SU-DHL-6 (cell line): ENCODE measurements at regions not wholly inside any gene's neighbourhood (a gene's known extent, or its start where the extent isn't known, plus 50 kb on each side); places are given as distances from the start of the nearest gene placed in this dataset.

Experiments
- H2AFZ ChIP-seq: fragments of 200-600 bp; sonication (generic); 2 replicates; pipeline ENCODE4 v1.6.1; 2014; ENCODE audit warnings: low read depth, mild to moderate bottlenecking, moderate library complexity, mixed read lengths, antibody characterized with exemption, low read length; ENCODE audit not compliant: severe bottlenecking
- H3F3A ChIP-seq: fragments of 200-600 bp; shearing (Covaris generic); 2 replicates; pipeline ENCODE4 v1.6.0; 2016; ENCODE audit warnings: antibody characterized with exemption, mild to moderate bottlenecking; ENCODE audit not compliant: insufficient read depth
- H3K27ac ChIP-seq: fragments of 200-600 bp; sonication (generic); 2 replicates; pipeline ENCODE4 v1.5.1; 2016; ENCODE audit warnings: low read depth, mild to moderate bottlenecking, low read length, moderate library complexity, mixed read lengths
- H3K27me3 ChIP-seq: fragments of 200-600 bp; sonication (generic), shearing (Covaris generic); 2 replicates; pipeline ENCODE4 v1.6.0; 2014; ENCODE audit warnings: mild to moderate bottlenecking, low read length
- H3K36me3 ChIP-seq: fragments of 200-600 bp; sonication (generic); 2 replicates; pipeline ENCODE4 v1.6.1; 2014; ENCODE audit warnings: mild to moderate bottlenecking, low read length, mixed read lengths
- H3K4me2 ChIP-seq: fragments of 300-600, 200-600 bp; shearing (Covaris generic), sonication (generic); 2 replicates; pipeline ENCODE4 v1.6.0; 2014; ENCODE audit warnings: low read length, low read depth, mild to moderate bottlenecking; ENCODE audit not compliant: poor library complexity, severe bottlenecking
- H3K4me3 ChIP-seq: fragments of 200-600 bp; sonication (generic); 2 replicates; pipeline ENCODE4 v1.5.1; 2014; ENCODE audit warnings: antibody characterized with exemption, low read length, mild to moderate bottlenecking, mixed read lengths; ENCODE audit not compliant: insufficient read depth, poor library complexity, severe bottlenecking
- H3K79me2 ChIP-seq: fragments of 200-600 bp; sonication (generic); 2 replicates; pipeline ENCODE4 v1.6.1; 2014; ENCODE audit warnings: mild to moderate bottlenecking, low read length, moderate library complexity; ENCODE audit not compliant: insufficient read depth
- H3K9ac ChIP-seq: fragments of 200-600 bp; sonication (generic); 2 replicates; pipeline ENCODE4 v1.7.0; 2014; ENCODE audit warnings: mild to moderate bottlenecking, low read length
- H3K9me2 ChIP-seq: fragments of 200-600 bp; sonication (generic); replicated peaks from 2 replicates; pipeline ENCODE4 v1.6.1; 2014; ENCODE audit warnings: low read length; ENCODE audit not compliant: insufficient read depth
- H3K9me3 ChIP-seq: fragments of 200-600 bp; sonication (generic); 2 replicates; pipeline ENCODE4 v1.6.1; 2014; ENCODE audit warnings: low read length, mixed read lengths; ENCODE audit not compliant: insufficient read depth
- H4K20me1 ChIP-seq: fragments of 200-600 bp; sonication (generic); 2 replicates; pipeline ENCODE4 v1.6.1; 2014; ENCODE audit warnings: low read depth, mild to moderate bottlenecking, antibody characterized with exemption, low read length, moderate library complexity, mixed read lengths
- CTCF ChIP-seq: fragments of 200-600 bp; sonication (generic); IDR thresholded peaks from one replicate; pipeline ENCODE4 v1.5.1; 2017; ENCODE audit warnings: antibody characterized with exemption, mild to moderate bottlenecking, low read length, moderate library complexity; ENCODE audit not compliant: insufficient read depth, poor library complexity, severe bottlenecking
- EZH2phosphoT487 ChIP-seq: fragments of 200-600 bp; sonication (generic), shearing (Covaris generic); conservative IDR thresholded peaks from 2 replicates; pipeline ENCODE4 v1.6.1; 2018; ENCODE audit warnings: mild to moderate bottlenecking, antibody characterized with exemption, low read length, moderate library complexity, mixed read lengths

- Histone ChIP-seq H3K4me2 (no peak overlapping the region), H3K9ac (no peak overlapping the region)
Observed at GRCh38 chr3:117912352-117912751, 1122.3 kb downstream of the IGSF11 start.

DNA sequence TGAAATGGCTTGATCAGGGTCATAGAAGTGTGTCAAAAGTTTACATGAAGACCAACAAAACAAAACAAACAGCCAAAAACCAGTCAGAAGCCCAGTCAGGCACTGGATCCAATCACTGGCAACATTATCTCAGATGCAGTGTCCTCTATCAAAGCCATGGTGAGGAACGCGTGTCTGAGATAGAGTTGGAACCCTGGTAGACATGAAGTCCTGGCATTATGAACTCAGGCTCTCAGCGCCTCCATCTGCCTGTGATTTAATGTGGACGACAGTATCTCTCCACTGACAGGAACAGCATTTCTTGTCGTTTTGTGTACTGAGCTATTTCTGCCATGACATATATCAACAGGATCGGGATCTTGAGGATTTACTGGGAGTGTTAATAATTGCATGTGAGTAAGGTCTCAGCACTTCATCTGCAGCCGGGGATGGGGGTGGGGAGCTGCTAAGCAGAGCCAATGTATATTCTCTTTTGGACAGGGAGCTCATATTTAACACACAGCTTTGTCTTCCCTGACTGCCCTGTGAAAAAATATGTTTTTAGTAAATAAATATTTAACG is 1120.0 kb downstream of the IGSF11 start:
- Histone ChIP-seq H3K27ac (no peak overlapping the region), H3K9me3 (no peaks in the 10 kb centered on the region), H3K36me3 (no peaks in the 10 kb centered on the region), H3K4me3 (no peak overlapping the region), H3K4me2 (no peak overlapping the region), H4K20me1 (no peaks in the 10 kb centered on the region), H3K9ac (no peak overlapping the region), H2AFZ (no peak overlapping the region), H3F3A (no peaks in the 10 kb centered on the region), H3K27me3 (no peaks in the 10 kb centered on the region), H3K9me2 (no peaks in the 10 kb centered on the region), H3K79me2 (no peaks in the 10 kb centered on the region)
- TF ChIP-seq CTCF: no peak

More at GRCh38 chr3:117912352-117912751, 1122.3 kb downstream of the IGSF11 start:
- no peaks in the 10 kb centered on the region for H3K9me3 ChIP-seq
- TF ChIP-seq CTCF (no peak), EZH2phosphoT487 (no peak)
- no peak overlapping the region for H2AFZ ChIP-seq
- no peaks in the 10 kb centered on the region for H3K27me3 ChIP-seq
- H3K79me2 ChIP-seq: no peaks in the 10 kb centered on the region
- H3F3A ChIP-seq: no peaks in the 10 kb centered on the region
- no peaks in the 10 kb centered on the region for H3K36me3 ChIP-seq
- H3K27ac ChIP-seq: no peak overlapping the region
- H4K20me1 ChIP-seq: no peaks in the 10 kb centered on the region
- no peaks in the 10 kb centered on the region for H3K9me2 ChIP-seq
- no peak overlapping the region for H3K4me3 ChIP-seq

DNA sequence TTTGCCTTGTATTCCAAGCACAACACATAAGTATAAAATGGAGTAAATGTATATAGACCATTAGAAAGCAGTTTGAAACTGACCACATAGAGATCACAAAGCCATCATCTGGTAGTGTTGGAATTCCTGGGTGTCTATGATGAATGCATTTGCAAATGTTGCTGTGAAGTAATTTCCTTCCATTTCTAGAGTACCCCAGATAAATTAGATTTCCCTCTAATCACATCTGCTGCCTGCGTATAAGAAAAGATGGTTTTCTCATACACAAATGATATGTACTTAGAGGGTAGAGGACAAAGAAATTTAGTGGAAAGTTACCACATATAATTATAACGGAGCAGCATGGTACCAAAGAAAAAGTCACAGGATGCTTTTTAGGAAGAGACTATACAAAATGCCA is 1117.8 kb downstream of the IGSF11 start:
- H3K4me3 ChIP-seq: no peak overlapping the region
- H3K4me2 ChIP-seq: no peak overlapping the region
- H3K79me2 ChIP-seq: no peaks in the 10 kb centered on the region
- no peaks in the 10 kb centered on the region for H3K36me3 ChIP-seq
- H3K9me3 ChIP-seq: no peaks in the 10 kb centered on the region
- no peaks in the 10 kb centered on the region for H3K27me3 ChIP-seq
- no peak overlapping the region for H3K9ac ChIP-seq
- H3F3A ChIP-seq: no peaks in the 10 kb centered on the region
- TF ChIP-seq CTCF: no peak
- no peak for TF ChIP-seq EZH2phosphoT487
- no peak overlapping the region for H2AFZ ChIP-seq
- no peaks in the 10 kb centered on the region for H3K9me2 ChIP-seq
- H4K20me1 ChIP-seq: no peaks in the 10 kb centered on the region
- H3K27ac ChIP-seq: no peak overlapping the region
